NCI-H2107 treated with DMSO at 0.1 percent for 48 hours (cell line): ENCODE measurements at regions not wholly inside any gene's neighbourhood (a gene's known extent, or its start where the extent isn't known, plus 50 kb on each side); places are given as distances from the start of the nearest gene placed in this dataset.
A peak's percentile ranks its signal among the peaks of the same experiment; 100 is the strongest.

ENCODE experiments used
- DNase-seq: peaks from one replicate; lab custom pipeline; 2025; ENCODE audit not compliant: unreplicated experiment; lab: John Stamatoyannopoulos, UW

GRCh38 chr4:152100379-152101201 lies 339.8 kb upstream of the GATB start:
- no peak for DNase-seq

- DNase-seq, result no peak
Measured at GRCh38 chr4:152099981-152100378, 339.2 kb upstream of the GATB start.

- no peak for DNase-seq
Measured at GRCh38 chr4:152099555-152099954, 338.7 kb upstream of the GATB start.

GRCh38 chr4:152099061-152099425 lies 338.2 kb upstream of the GATB start:
- peak; percentile 0 for DNase-seq

GRCh38 chr4:152098365-152099060 lies 337.7 kb upstream of the GATB start:
- DNase-seq, result no peak

- no peak for DNase-seq
Measured at GRCh38 chr4:152097371-152097770, 336.6 kb upstream of the GATB start.

- no peak for DNase-seq
Measured at GRCh38 chr4:152095701-152096070, 334.9 kb upstream of the GATB start.

GRCh38 chr4:152094970-152095700 lies 334.3 kb upstream of the GATB start:
- no peak for DNase-seq

GRCh38 chr4:152091405-152091804 lies 330.6 kb upstream of the GATB start:
- DNase-seq, result no peak

- DNase-seq, result no peak
Measured at GRCh38 chr4:152090543-152090942, 329.7 kb upstream of the GATB start.

- DNase-seq, result no peak
Measured at GRCh38 chr4:152089584-152089983, 328.8 kb upstream of the GATB start.

- no peak for DNase-seq
Measured at GRCh38 chr4:152087335-152087734, 326.5 kb upstream of the GATB start.

- no peak for DNase-seq
Measured at GRCh38 chr4:152085657-152086056, 324.9 kb upstream of the GATB start.

- no peak for DNase-seq
Measured at GRCh38 chr4:152083338-152083737, 322.5 kb upstream of the GATB start.

GRCh38 chr4:152081024-152081423 lies 320.2 kb upstream of the GATB start:
- no peak for DNase-seq

GRCh38 chr4:152079543-152080293 lies 318.9 kb upstream of the GATB start:
- no peak for DNase-seq

- no peak for DNase-seq
Measured at GRCh38 chr4:152079079-152079478, 318.3 kb upstream of the GATB start.

- no peak for DNase-seq
Measured at GRCh38 chr4:152077582-152077981, 316.8 kb upstream of the GATB start.

GRCh38 chr4:152075253-152075928 lies 314.6 kb upstream of the GATB start:
- no peak for DNase-seq

- no peak for DNase-seq
Measured at GRCh38 chr4:152074573-152074972, 313.8 kb upstream of the GATB start.

GRCh38 chr4:152074088-152074437 lies 313.3 kb upstream of the GATB start:
- DNase-seq, result no peak
